Limb (tissue), 2 donors: ENCODE measurements at regions not wholly inside any gene's neighbourhood (a gene's known extent, or its start where the extent isn't known, plus 50 kb on each side); places are given as distances from the start of the nearest gene placed in this dataset.

Source experiments
- DNase-seq, 2 donors: peaks; one replicate each; pipeline ENCODE4 v3.0.0-alpha.2; 2016; ENCODE audit errors: extremely low spot score in 2 of 2

DNA sequence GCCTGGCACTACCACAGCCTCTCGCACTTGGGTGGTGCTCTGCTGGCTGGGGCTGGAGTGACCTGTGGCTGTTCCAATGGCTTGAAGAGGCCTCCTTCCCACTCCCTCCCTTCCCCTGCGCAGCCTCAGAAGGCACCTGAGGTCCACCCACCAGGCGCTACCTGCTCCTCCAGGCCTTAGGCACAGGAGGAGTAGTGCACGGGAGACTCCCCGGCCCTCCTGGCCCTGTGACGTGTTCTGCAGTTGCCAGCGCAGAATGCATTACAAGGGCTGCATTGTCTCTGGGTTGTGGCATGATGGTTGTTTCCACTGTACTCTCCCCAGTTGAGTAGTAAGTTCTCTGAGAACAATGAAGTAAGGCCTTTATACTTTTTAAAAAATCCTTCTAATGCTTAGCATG lies 128.6 kb downstream of the TEX29 start:
- DNase-seq = no peak

DNA sequence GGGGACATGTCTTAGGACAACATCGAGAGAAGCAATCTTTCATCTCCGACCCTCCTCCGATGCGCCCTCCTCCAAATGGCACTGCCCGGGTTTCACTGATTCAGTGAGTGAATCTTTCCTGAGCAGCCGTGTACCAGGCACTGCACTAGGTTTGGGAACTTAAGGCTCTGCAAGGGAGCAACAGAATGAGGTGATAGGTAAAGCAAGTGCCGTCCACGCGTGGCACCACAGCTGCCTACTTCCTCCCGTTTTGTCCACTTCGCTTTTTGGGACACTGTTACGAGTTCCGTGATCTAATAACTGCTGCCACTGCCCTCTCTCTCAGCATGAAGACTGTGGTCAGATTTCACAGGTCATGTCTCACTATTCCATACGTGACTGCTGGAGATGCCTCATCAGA lies 131.0 kb downstream of the TEX29 start:
- no peak for DNase-seq

DNA sequence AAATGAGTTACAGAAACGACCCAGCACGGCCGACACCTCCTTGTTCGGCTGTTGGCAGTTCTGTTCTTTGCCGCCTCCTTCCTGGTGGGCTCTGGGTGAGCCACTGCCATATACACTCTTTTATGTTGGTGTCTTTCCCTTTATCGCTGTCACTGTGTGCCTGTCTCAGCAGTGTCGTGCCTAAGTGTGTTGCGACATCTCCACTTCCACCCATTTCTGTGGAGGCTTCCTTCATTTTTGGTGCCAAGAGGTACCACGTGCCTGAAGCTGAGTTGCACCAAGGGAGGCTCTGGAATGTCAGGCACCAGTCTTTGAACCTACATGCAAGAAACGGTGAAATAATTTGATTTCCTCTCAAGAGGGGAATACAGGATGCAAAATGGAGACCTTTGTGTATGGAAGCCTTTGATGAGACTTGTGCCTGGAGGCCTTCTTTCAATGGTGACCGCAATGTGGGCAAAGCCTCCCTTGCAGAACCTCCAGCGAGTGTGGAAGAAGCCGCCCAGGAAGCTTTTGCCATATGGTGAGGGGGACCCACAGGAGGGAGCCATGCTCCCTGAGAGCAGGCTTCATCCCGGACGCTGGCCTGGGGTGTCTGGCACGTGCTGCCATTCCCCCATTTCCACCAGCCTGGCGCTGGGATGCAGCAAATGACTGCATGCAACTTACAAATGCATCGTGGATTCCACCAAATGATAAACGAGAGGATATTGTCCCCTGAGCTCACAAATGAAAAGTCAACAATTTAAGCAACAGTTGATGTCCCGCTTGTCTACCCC lies 136.2 kb downstream of the TEX29 start:
- no peak for DNase-seq

DNA sequence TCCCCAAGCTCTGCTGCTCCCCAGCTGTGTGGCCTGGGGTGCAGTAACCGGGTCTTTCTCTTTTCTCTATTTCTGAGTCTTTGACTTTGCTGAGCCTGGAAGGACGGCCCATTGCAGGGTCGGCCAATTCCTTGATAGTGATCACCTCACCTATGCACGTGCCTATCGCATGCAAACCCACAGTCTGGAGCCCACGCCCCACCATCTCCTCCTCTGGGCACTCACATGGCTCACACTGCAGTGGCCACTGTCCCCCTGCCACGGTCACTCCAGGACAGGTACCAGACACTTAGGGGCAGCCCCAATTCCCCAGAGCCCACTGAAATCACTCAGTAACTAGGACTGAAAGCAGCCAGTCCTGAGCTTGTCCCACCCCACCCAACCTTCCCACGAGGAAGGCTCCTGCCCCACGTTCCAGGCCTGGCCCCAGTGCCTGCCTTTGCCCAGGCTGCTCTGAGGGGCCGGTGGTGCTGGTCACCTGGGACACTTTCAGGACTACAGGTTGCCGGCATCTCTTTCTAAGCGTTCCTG lies 137.6 kb downstream of the TEX29 start:
- DNase-seq = no peak

DNA sequence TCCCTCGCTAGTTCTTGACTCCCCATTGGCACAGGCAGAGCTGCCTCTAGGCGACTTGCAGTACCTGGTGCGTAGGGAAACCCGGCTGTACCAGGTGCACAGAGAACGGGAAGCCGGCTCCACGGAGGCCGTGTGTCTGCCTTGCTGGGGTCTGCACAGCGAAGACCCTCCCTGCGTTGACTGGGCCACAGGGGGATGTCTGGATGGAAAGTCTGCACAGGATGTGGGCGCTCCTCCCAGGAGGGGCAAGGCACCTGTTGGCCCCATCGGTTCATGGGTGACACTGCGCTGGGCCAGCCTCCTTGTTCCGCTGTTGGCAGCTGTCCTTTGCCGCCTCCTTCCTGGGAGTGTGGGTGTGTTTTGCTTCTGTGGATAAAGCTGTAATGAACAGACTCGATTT lies 138.3 kb downstream of the TEX29 start:
- DNase-seq = no peak

DNA sequence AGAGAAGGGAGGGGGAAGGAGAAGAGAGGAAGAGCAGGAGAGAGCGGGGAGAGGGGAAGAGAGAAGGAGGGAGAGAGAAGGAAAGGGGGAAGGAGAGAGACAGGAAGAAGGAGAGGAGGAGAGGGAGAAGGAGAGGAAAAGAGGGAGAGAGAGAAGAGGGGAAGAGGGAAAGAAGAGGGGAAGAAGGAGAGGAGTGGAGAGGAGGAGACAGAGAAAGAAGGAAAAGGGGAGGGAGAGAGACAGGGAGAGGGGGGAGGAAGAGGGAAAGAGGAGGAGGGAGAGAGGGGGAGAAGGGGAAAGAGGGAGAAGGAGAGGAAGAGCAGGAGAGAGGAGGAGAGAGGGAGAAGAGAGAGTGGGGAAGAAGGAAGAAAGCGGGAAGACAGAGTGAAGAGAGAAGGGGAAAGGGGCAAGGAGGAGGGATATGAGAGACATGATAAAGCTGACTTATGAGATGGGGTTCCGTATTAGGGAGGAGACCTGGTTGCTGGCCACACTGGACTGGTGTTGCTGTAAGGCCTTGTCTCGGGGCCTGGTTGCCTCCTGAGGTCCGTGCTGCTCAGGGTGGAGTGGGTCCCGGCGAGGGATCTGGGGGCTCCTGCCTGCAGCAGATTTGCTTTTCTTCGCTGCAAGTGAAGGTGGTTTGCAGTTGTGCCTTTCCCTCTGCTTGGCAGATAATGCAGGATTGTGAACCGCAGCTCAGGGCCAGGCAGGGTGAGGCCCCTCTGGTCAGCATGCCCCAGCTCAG lies 139.5 kb downstream of the TEX29 start:
- DNase-seq = no peak

DNA sequence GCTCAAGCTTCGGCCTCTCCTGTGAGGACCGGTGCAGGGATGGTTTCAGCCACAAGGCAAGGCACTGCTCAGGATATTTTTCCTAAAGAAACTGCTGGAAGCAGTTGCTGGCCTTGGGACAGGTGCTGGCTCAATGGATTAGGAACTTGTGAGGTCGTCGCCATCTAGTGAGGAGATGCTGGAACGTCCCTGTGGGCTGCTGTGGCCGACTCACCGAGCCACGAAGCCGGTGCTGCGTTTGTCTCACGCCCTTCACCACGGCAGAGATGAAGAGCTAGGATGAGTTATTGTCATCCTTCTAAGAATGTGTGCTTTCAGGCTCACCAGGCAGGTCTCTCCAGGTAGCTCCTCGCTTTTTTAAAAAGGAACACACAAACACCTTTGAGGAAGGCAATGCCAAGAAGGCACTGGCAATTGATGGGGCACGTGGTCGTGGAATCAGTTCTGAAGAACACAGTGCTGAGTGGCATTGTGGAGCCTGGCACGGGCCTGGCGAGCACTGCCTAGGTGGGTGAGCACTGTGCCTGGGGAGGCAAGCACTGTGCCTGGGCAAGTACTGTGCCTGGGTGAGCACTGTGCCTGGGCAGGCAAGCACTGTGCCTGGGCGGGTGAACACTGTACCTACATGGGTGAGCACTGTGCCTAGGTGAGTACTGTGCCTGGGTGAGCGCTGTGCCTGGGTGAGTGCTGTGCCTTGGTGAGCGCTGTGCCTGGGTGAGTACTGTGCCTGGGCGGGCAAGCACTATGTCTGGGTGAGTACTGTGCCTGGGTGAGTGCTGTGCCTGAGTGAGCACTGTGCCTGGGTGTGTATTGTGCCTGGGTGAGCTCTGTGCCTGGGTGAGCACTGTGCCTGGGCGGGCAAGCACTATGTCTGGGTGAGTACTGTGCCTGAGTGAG lies 140.4 kb downstream of the TEX29 start:
- DNase-seq = peak; percentile 51 to 67

DNA sequence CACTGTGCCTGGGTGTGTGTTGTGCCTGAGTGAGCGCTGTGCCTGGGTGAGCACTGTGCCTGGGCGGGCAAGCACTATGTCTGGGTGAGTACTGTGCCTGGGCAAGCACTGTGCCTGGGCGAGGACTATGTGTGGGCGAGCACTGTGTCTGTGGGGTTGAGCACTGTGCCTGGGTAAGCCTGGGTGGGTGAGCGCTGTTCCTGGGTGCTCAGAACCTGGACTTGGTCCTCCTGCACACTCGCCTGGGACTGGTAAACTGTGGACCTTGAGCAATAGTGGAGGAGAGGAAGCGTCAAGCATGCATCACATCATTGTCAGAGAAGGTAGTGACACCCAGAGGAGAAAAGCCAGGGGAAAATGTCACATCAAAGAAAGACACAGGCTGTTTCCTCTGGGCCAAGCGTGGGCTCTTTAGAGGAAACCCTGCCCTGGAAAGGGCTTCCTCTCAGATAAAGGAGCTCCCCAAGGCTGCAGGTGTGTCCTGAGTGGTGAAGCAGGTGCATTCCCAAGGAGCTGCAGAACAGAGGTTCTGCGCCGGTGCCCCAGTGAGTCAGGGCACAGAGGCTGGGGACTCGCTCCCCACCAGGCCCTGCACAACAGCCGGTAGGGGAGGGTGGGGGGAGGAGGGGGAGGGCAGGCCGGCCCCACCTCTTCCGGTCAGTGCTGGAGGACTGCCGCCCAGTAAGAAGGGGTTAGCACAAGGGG lies 141.2 kb downstream of the TEX29 start:
- DNase-seq = no peak

DNA sequence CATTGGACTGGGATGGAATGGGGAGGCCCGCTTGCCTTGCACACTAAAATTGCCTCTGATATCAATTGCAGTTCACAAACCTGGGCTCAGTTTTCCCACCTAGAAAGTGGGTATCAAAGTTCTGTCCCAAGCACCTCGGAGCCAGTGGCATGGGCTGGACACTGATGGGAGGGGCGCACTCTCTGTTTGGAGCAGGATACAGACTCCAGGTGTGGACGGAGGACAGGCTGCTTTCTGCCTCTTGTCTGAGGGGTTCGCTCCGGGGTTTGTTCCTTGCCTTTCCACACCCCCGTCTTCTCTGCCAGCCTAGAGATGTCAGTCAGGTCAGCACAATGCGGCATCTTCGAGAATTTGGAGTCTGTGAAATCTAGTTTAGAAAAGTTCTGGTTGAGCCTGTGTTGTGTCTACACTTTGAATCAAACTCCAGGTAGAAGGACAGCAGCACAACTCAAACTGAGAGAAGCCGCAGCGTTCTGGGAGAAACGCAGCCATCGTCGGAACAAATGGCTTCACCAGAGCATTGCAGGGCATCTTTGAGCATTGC lies 141.9 kb downstream of the TEX29 start:
- DNase-seq = no peak

DNA sequence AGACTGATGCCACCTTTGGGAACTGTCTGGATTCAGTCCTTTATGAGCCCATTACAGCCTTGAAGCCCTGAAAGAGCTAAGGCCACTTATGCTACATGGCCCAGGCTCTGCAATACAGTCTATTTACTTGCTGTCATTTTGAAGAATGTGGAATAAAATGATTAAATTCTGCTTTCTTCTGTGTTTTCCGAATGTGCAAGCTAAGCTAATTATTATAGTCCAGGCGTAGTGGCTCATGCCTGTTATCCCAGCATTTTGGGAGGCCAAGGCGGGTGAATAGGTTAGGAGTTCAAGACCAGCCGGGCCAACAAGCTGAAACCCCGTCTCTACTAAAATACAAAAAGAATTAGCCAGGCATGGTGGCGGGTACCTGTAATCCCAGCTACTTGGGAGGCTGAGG lies 142.5 kb downstream of the TEX29 start:
- DNase-seq = no peak

DNA sequence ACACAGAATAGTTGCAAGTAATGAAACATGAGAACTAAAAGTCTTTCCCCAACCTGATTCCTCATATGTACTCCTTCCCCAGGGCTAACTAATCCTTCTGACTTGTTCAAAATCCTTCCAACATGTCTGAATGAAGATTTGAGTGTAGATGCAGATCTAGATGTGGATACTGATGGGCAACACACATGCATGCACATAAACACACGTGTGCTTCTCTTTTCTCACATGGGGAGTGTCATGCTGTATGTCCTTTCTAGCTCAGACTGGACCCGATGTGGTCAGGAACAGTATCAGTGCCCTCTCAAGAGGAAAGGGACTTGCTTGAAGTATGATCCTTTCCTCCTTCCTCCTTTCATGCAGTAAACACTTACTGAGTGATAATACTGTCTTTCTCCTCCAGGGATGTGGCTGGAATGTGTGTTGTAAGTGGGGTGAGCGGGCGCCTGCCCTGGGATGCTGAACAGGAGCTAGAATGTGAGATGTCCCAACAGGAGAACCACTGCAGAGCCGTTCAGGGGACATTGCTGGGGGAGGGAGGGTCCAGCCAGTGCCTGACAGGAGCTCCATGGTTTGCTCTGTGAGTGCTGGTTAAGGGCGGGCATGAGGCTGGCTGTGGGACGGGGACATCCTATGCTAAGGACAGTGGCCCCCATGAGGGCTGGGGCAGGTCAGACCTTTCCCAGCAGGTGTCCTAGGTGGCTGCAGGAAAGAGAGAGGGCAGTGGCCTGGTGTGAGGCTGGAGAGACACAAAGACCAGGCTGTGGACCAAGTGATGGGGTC lies 146.9 kb downstream of the TEX29 start:
- DNase-seq = no peak

DNA sequence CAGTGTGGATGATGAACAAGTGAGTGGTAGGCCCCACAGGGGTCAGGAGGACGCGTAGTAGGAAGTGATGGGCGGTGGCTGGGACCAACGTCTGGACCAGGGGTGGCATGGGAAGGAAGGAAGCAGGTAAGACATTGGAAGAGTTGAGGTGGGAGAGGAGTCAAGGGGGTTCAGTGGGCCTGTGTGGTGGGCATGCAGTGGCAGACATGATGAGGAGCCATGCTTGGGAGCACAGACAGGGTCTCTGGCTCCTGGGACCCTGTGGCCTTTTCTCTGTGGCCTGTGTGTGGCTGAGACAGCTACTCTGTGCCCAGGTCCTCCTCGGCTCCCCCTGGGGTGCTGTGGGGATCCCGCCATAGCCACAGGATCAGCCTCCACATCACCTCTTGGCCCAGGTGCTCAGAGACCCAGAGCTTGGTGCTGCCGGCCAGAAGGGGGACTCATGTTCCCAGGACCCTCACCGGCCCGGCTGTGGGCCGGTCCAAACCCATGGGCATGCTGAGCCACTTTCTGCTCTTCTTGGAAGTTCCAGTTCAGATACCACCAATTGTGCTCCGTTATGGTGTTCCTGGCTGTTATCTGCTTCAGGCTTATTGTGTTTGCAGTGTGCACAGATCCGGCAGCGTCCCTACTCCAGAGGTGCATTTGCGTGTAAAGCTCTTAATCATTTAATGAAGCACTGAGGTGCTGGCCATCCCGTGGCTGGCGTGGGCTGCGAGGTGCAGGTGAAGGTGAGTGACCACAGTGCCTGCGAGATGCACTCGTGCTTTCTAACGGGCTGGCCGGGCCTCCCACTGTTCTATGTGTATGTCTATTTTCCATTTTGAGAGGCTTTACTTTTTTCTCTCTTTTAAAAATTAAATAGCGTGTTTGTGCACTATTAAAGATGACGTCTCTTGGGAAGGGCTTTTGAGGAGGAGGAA lies 147.9 kb downstream of the TEX29 start:
- no peak for DNase-seq

DNA sequence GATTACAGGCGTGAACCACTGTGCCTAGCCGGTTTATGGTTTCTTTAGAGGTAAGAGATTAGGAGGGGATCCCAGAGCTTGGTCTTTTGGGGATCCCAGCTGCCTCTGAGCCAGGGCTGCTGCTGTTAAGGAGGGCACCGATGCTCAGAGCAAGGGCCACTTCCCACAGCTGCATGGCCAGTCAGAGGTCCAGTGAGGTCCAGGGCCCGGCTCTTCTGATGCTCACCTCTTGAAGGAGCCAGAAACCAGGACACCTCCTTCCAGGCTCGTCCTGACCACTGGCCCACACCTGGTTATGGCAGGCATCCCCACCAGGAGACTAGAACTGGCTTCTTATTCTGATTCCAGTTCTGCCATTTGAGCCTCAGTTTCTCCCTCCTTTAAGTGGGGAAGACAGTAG lies 149.0 kb downstream of the TEX29 start:
- DNase-seq = no peak

DNA sequence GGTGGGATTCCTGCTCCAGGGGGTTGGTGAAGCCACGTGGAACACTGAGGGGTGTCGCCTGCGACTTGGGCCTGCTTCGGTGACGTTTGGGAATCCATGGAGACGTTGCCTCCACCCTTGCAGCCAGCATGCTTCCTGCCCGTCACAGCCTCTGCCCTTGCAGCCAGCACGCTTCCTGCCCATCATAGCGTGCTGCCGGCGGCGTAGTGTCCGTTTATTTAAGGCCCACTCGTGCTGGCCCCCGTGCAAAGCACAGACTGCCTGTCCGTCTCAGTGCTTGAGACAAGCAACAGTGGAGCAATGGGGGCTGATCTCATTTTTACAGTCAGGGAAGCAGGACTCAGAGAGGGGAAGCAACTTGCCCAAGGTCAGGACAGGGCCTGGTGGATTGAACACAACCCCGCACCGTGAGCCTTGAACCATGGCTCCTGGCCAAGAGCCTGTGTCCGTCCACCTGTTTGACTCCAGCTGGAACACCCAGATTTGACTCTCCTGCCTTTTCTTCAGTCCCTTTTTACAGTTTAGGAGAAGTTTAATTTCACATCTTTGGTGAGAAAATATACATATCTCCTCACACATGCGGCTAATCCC lies 149.6 kb downstream of the TEX29 start:
- no peak for DNase-seq

DNA sequence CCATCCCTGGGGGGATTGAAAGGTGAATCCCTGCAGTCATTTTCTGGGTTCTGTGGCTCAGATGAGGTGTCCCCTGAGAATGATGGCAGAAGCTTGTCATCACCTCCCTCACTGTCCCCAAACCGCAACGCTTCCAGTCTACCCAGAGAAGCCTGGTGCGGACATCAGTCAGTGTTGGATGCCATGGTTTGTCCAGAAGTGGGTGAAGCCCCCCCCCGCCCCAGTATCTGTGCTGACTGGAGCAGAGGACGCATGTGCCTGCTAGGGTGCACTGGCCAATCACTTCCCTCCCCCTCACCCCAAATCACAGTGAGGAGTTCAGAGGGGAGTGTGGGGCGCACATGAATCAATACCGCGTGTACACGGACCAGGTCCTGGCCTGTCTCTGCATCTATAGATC lies 150.5 kb downstream of the TEX29 start:
- no peak for DNase-seq

DNA sequence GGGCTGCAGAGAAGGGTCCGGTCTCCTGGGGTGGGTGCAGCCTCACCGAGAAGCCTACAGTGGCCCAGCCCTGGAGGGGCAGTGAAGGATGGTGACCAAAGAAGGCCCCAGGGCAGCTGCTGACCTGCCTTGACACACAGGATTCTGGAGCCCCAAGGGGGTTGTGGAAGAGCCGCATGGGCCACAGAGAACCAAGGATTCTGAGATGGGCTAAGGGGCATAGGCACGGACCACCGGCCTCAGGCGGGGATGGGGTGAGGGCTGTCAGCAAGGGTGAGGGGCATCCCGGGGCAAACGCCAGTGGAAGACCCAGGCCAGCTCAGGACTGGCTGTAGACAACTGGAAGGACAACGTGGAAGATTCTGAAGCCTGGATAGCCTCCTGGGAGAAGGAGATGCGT lies 151.6 kb downstream of the TEX29 start:
- DNase-seq = no peak

DNA sequence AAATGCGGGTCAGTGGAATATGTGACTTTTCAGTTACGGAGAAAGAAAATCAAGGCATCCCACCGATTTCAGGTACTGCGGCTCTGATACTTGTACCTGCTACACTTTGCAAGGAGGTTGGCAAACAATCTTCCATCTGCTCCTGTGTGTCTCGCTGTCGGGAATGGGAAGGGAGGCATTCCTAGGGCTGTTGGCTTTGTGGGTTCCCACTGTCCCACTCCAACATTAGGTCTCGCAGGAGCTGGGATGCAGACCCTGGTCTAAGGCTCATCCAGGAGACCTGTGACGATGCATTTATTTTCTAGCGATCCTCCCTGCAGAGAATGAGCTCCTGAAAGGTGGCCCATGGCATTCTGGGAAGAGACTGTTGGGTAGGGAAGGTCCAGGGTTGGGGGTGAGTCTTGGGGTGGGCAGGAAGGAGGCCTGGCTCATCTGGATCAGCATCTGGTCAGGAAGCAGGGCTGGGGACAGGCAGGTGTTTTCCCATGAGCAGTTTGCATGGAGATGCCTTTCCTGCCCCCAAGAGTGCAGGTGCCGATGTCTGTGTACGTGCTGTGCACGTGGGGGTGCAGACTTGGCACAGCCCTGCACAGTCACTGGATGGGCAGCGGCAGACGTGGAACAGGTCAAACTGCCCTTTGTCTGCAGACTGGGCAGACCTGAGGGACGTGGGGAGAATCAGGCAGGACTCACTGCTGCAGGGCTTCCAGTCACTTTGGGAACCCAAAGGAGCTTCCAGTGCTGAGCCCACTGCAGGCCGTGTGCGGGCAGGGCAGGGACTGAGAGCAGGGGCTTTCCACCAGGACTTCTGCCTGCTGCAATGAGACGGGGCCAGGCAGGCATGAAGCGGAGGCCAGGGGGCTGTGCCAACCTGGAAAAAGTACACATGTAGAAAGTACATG lies 152.4 kb downstream of the TEX29 start:
- DNase-seq = peak in 1 of 2 donors; percentile 16
